DMS153 (cell line): ENCODE measurements at regions not wholly inside any gene's neighbourhood (a gene's known extent, or its start where the extent isn't known, plus 50 kb on each side); places are given as distances from the start of the nearest gene placed in this dataset.

ENCODE experiments used
- DNase-seq: peaks from one replicate; lab custom pipeline; 2025; lab: John Stamatoyannopoulos, UW

DNA sequence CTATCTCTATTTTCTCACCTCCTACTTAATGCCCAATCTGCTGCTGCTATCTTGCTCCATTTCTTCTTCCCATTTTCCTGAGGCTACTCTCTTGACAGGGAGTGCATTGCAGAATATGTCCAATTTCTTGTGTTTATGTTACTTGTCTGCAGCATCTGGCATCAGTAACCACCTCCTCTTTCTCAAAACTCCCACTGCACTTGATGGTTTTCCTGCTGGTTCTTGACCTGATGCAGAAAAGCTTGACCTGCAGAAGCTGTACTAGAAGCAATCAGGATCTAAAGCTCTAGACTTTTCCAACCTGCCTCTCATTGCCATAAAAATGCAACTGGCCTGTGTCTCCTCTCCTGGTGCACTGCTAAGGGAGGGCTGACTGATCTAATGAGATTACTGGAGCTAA is 287.8 kb downstream of the ZEB1 start:
- DNase-seq, result no peak

GRCh38 chr10:31605861-31606525 is 287.0 kb downstream of the ZEB1 start:
- DNase-seq, result no peak

DNA sequence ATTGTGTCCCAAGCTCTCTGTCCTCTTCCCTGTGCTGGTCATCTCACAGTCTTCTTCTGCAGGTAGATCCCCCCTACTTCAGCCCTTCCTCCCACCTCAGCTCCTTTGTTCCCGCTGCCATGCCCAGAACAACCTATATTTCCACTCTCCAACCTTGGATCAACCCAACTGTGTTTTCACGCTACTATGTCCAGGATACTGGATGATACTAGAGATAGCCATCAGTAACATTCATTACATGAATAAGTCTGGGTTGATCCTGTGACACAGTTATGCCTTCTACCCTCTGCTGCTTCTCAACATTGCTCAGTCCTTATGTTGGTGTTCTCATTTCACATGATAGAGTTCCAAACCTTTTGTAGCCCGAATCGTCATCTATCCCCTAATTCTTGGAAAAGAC is 286.4 kb downstream of the ZEB1 start:
- no peak for DNase-seq

GRCh38 chr10:31604646-31605170 is 285.7 kb downstream of the ZEB1 start:
- no peak for DNase-seq

DNA sequence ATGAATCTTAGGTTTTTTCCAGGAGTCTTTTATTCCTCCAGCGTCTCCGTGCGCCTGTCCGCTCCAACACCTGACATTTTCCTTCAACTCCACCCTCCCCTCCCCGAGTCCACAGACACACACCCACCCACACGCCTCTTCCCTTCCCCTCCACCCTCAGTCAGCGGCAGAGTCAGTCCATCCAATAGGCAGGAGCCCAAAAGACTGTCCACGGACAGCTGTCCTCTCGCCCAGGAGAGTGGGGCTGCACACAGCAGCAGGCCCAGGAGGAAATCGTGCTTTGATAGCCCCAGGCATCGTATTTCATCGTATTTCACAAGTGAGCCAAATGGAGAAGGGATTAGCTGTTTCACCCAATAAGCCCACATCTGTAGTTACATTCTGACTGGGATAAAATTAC is 285.1 kb downstream of the ZEB1 start:
- DNase-seq, result peak; percentile 3

- peak; percentile 80 for DNase-seq
Observed at GRCh38 chr10:31603235-31604087, 284.4 kb downstream of the ZEB1 start.

DNA sequence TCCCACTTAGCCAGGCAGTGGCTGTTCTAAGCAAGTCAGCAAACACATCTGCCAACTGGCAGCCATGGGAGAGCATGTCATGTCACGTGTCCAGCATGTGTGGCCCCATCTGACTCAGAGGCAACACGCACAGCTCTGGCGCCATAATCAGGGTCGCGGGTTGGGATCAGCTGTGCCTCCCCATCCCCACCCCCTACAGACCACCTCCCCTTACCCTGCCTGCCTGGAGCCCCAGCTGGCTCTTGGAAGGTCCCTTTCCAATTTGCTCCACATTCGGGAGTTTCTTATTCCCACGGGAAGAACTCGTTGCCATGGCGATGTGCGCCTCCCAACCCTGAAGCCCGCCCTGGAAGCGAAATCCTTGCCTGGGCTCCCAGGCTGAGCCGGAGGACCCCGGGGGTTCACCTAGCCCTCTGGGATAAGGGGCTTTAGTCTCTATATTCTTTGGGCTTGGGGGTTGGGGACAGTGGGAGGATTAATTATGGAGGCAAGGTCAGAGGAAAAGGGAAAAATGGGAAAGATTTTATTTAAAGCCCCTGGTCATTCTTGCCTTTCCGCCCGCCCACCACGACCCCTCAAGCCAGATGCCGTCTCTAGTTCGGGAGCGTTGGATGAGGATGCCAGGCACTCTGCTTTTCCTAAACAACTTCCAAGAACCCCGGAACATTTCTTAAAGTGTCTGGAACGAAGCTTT is 283.7 kb downstream of the ZEB1 start:
- DNase-seq, result peak; percentile 19

GRCh38 chr10:31601136-31601535 is 282.1 kb downstream of the ZEB1 start:
- DNase-seq, result no peak

GRCh38 chr10:31599626-31600504 is 280.8 kb downstream of the ZEB1 start:
- DNase-seq, result no peak

GRCh38 chr10:31596765-31597164 is 277.7 kb downstream of the ZEB1 start:
- DNase-seq, result no peak

GRCh38 chr10:31595992-31596391 is 277.0 kb downstream of the ZEB1 start:
- DNase-seq, result no peak

- no peak for DNase-seq
Observed at GRCh38 chr10:31594347-31594873, 275.4 kb downstream of the ZEB1 start.

DNA sequence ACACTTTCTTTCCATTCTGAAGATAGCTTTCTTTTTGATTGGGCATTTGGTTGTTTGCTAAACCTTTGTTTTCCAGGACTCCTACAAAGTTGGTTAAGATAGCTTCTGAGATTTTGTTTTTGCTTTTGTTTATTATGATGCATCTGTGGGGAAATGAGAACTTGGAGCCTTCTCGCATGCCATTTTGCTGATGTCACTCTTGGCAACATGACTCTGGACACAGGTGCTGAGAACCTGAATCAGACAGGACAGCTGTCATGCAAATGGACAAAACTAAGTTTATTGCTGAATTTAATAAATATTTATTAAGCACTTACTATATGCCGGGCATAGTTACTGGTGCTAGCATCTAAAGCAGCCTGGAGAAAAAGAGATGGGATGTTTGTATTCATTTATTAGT is 274.1 kb downstream of the ZEB1 start:
- no peak for DNase-seq

GRCh38 chr10:31591569-31591968 is 272.6 kb downstream of the ZEB1 start:
- DNase-seq, result no peak

DNA sequence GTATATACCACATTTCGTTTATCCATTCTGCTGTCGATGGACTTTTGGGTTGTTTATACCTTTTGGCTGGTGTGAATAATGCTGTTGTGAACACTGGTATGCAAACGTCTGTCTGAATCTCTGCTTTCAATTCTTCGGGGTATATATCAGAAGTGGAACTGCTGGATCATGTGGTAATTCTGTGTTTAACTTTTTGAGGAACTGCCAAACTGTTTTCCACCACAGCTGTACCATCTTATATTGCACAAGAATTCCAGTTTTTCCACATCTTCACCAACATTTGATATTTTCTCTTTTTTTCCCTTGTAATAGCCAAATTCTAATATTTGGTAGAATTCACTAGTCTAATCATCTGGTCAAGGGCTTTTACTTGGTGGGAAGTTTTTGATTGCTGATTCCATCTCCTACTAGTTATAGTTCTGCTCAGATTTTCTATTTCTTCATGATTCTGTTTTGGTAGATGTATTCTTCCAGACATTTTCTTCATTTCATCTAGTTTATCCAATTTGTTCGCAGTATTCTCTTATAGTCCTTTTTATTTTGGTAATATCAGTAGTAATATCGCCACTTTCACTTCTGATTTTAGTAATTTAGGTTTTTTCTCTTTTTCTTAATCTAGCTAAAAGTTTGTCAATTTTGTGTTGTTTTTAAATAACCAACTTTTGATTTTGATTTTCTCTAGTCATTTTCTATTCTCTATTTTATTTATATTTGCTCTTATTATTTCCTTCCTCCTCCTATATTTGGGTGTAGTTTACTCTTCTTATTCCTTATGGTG is 271.2 kb downstream of the ZEB1 start:
- no peak for DNase-seq

- DNase-seq, result no peak
Observed at GRCh38 chr10:31587691-31588090, 268.7 kb downstream of the ZEB1 start.

DNA sequence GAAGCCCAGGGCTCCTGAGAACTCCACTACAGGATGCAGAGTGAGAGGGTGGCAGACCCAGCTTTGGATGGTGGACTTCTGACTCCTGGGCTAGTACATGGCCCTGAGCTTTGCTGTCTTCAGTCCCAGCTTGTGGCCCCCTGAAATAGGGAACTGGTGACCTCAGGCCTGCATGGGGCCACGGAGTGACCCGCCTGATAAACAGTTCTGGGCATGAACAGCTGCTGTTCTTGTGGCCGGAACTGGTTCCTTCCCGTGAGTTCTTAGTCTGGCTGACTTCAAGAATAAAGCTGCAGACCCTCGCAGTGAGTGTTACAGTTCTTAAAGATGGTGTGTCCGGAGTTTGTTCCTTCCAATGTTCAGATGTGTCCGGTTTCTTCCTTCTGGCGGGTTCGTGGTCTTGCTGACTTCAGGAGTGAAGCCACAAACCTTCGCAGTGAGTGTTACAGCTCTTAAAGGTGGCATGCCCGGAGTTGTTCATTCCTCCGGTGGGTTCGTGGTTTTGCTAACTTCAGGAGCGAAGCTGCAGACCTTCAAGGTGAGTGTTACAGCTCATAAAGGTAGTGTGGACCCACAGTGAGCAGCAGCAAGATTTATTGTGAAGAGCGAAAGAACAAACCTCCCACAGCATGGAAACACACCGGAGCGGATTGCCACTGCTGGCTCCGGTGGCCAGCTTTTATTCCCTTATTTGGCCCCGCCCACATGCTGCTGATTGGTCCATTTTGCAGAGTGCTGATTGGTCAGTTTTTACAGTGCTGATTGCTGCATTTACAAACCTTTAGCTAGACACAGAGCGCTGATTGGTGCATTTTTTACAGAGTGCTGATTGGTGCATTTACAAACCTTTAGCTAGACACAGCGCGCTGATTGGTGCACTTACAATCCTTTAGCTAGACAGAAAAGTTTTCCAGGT is 268.0 kb downstream of the ZEB1 start:
- DNase-seq, result no peak

GRCh38 chr10:31584876-31585275 is 265.9 kb downstream of the ZEB1 start:
- no peak for DNase-seq

DNA sequence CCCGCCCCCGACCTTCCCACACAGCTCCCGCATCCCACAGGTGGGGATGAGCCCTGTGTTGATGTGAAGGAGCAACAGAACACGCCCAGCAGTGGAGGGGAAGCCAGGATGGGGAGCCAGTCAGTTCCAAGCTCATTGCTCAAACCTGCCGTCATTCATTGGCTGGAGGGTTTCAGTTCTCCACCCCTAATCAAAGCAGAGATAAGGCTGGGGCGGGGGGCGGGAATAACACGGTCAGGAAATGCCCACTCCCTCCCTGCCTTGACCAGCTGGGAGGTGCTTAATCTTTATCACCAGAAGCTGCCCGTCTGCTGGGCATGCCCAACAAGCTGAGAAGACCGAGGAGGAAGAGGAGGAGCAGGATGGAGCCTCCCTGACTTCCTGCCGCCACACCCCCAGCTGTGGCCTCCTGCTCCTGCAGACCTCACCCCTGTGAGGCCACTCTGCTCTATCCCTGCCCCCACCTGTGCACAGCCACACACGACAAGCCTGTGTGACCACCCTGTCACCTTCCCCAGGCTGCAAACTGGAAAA is 265.1 kb downstream of the ZEB1 start:
- DNase-seq, result no peak
